ENCODE measurements at regions not wholly inside any gene's neighbourhood (a gene's known extent, or its start where the extent isn't known, plus 50 kb on each side); places are given as distances from the start of the nearest gene placed in this dataset.
"Not testable (repeated sequence)": the region's sequence is repeated elsewhere in the genome, so short reads cannot be mapped to it uniquely, and the experiment has no call there.

GRCh38 chr4:169894767-169895166 is 131.4 kb downstream of the MFAP3L start:
- not testable (repeated sequence) for DNase-seq (ENCODE audit: low spot score)

- no peak for DNase-seq (ENCODE audit: low spot score)
Measured at GRCh38 chr4:169885893-169886292, 128.1 kb upstream of the HPF1 start.

- no peak for DNase-seq (ENCODE audit: low spot score)
Measured at GRCh38 chr4:169881769-169882168, 124.0 kb upstream of the HPF1 start.

GRCh38 chr4:169870507-169870906 is 112.8 kb upstream of the HPF1 start:
- no peak for DNase-seq (ENCODE audit: low spot score)

GRCh38 chr4:169869490-169869889 is 111.7 kb upstream of the HPF1 start:
- DNase-seq (ENCODE audit: low spot score), result no peak

- no peak for DNase-seq (ENCODE audit: low spot score)
Measured at GRCh38 chr4:169861593-169861992, 103.8 kb upstream of the HPF1 start.

- DNase-seq (ENCODE audit: low spot score), result no peak
Measured at GRCh38 chr4:169859366-169860216, 101.8 kb upstream of the HPF1 start.

- no peak for DNase-seq (ENCODE audit: low spot score)
Measured at GRCh38 chr4:169854090-169854489, 96.3 kb upstream of the HPF1 start.

- no peak for DNase-seq (ENCODE audit: low spot score)
Measured at GRCh38 chr4:169852481-169852880, 94.7 kb upstream of the HPF1 start.

- DNase-seq (ENCODE audit: low spot score), result no peak
Measured at GRCh38 chr4:169851750-169852149, 94.0 kb upstream of the HPF1 start.

GRCh38 chr4:169849456-169849855 is 91.7 kb upstream of the HPF1 start:
- no peak for DNase-seq (ENCODE audit: low spot score)

GRCh38 chr4:169848018-169848417 is 90.3 kb upstream of the HPF1 start:
- DNase-seq (ENCODE audit: low spot score), result no peak

GRCh38 chr4:169847171-169847570 is 89.4 kb upstream of the HPF1 start:
- DNase-seq (ENCODE audit: low spot score), result no peak

- no peak for DNase-seq (ENCODE audit: low spot score)
Measured at GRCh38 chr4:169846396-169846795, 88.7 kb upstream of the HPF1 start.

- no peak for DNase-seq (ENCODE audit: low spot score)
Measured at GRCh38 chr4:169841776-169842175, 84.0 kb upstream of the HPF1 start.

- DNase-seq (ENCODE audit: low spot score), result no peak
Measured at GRCh38 chr4:169840554-169840953, 82.8 kb upstream of the HPF1 start.

GRCh38 chr4:169828329-169828728 is 70.6 kb upstream of the HPF1 start:
- DNase-seq (ENCODE audit: low spot score), result not testable (repeated sequence)

- DNase-seq (ENCODE audit: low spot score), result no peak
Measured at GRCh38 chr4:169826634-169827187, 69.0 kb upstream of the HPF1 start.

- DNase-seq (ENCODE audit: low spot score), result no peak
Measured at GRCh38 chr4:169823685-169824084, 65.9 kb upstream of the HPF1 start.

- DNase-seq (ENCODE audit: low spot score), result no peak
Measured at GRCh38 chr4:169821402-169821801, 63.7 kb upstream of the HPF1 start.

- no peak for DNase-seq (ENCODE audit: low spot score)
Measured at GRCh38 chr4:169818063-169818679, 60.4 kb upstream of the HPF1 start.

GRCh38 chr4:169815606-169816005 is 57.9 kb upstream of the HPF1 start:
- DNase-seq (ENCODE audit: low spot score), result no peak

- DNase-seq (ENCODE audit: low spot score), result no peak
Measured at GRCh38 chr4:169811476-169811875, 53.7 kb upstream of the HPF1 start.
